Cardiac fibroblast (primary cell): ENCODE measurements at regions not wholly inside any gene's neighbourhood (a gene's known extent, or its start where the extent isn't known, plus 50 kb on each side); places are given as distances from the start of the nearest gene placed in this dataset.
A peak's percentile ranks its signal among the peaks of the same experiment; 100 is the strongest.
"Not testable (repeated sequence)": the region's sequence is repeated elsewhere in the genome, so short reads cannot be mapped to it uniquely, and the experiment has no call there.

Source experiments
- DNase-seq, 2 donors: peaks; one replicate each; pipeline versions ENCODE4 v3.0.0 to v3.0.0-alpha.2; 2010; ENCODE audit warnings: low read depth in 2 of 2
- H3K4me3 ChIP-seq, 2 donors: replicated peaks in 1 of 2; 1 replicate in 1 of 2; 2 replicates in 1 of 2; pipeline ENCODE4 v1.5.1; 2011; ENCODE audit warnings: low read depth in 2 of 2, low read length in 2 of 2, mild to moderate bottlenecking in 2 of 2, moderate library complexity in 1 of 2
- CTCF ChIP-seq: IDR thresholded peaks from one replicate; pipeline ENCODE4 v1.5.1; 2011; ENCODE audit warnings: low read depth, mild to moderate bottlenecking, low read length, inconsistent platforms

- H3K4me3 ChIP-seq, result no peak overlapping the region
- no peak for TF ChIP-seq CTCF
- DNase-seq, result peak in 1 of 2 donors; percentile 43
Measured at GRCh38 chr4:163701916-163702315, 207.4 kb downstream of the TMA16 start.

- no peak for DNase-seq
- no peak for TF ChIP-seq CTCF
- no peak overlapping the region for H3K4me3 ChIP-seq
Measured at GRCh38 chr4:163702736-163703135, 208.2 kb downstream of the TMA16 start.

GRCh38 chr4:163703251-163703650 is 208.8 kb downstream of the TMA16 start:
- no peak for DNase-seq
- TF ChIP-seq CTCF, result no peak
- H3K4me3 ChIP-seq, result no peak overlapping the region

- no peak for DNase-seq
- no peak for TF ChIP-seq CTCF
- H3K4me3 ChIP-seq, result no peak overlapping the region
Measured at GRCh38 chr4:163707873-163708272, 213.4 kb downstream of the TMA16 start.

GRCh38 chr4:163709601-163710000 is 215.1 kb downstream of the TMA16 start:
- no peak for DNase-seq
- no peak overlapping the region for H3K4me3 ChIP-seq
- no peak for TF ChIP-seq CTCF

- no peak overlapping the region for H3K4me3 ChIP-seq
- no peak for TF ChIP-seq CTCF
- DNase-seq, result no peak
Measured at GRCh38 chr4:163710158-163710557, 215.7 kb downstream of the TMA16 start.

GRCh38 chr4:163724495-163724894 is 230.0 kb downstream of the TMA16 start:
- not testable (repeated sequence) for H3K4me3 ChIP-seq, DNase-seq
